ENCODE measurements at regions not wholly inside any gene's neighbourhood (a gene's known extent, or its start where the extent isn't known, plus 50 kb on each side); places are given as distances from the start of the nearest gene placed in this dataset.

- peaks cover 18% of the 10 kb centered on the region for H3K27me3 Mint-ChIP-seq
- H3K36me3 Mint-ChIP-seq = no peaks in the 10 kb centered on the region
- H3K4me3 Mint-ChIP-seq = no peak overlapping the region
- DNase-seq = no peak
- CTCF ChIA-PET = interaction anchor here (1.6 kb wide), 1 partner anchor 523 kb away, joined by 3 read pairs; no protein-coding TSS in a partner anchor
- no peaks in the 10 kb centered on the region for H3K4me1 Mint-ChIP-seq
- H3K27ac Mint-ChIP-seq = no peak overlapping the region
- no peaks in the 10 kb centered on the region for H3K9me3 Mint-ChIP-seq
Measured at GRCh38 chr12:94092516-94093241, 55.7 kb upstream of the PLXNC1 start.

GRCh38 chr12:94094700-94095099 lies 53.7 kb upstream of the PLXNC1 start:
- Mint-ChIP-seq H3K4me1 (peaks cover 11% of the 10 kb centered on the region), H3K4me3 (no peak overlapping the region), H3K27me3 (peaks cover 18% of the 10 kb centered on the region), H3K9me3 (no peaks in the 10 kb centered on the region), H3K36me3 (no peaks in the 10 kb centered on the region), H3K27ac (no peak overlapping the region)
- no peak for DNase-seq
- CTCF ChIA-PET = interaction anchor here (0.5 to 1.3 kb wide), 3 partner anchors 8 to 592 kb away, joined by 3 to 4 read pairs (median 3); no protein-coding TSS in a partner anchor

GRCh38 chr12:94095618-94096017 lies 52.8 kb upstream of the PLXNC1 start:
- Mint-ChIP-seq H3K36me3 (no peaks in the 10 kb centered on the region), H3K4me1 (peaks cover 20% of the 10 kb centered on the region), H3K9me3 (no peaks in the 10 kb centered on the region), H3K27me3 (peaks cover 16% of the 10 kb centered on the region), H3K4me3 (no peak overlapping the region), H3K27ac (no peak overlapping the region)
- no peak for DNase-seq
- CTCF ChIA-PET = interaction anchor here (2.3 kb wide), 1 partner anchor 329 kb away, joined by 7 read pairs; no protein-coding TSS in a partner anchor

GRCh38 chr12:94098466-94098865 lies 49.9 kb upstream of the PLXNC1 start:
- Mint-ChIP-seq H3K27me3 (peaks cover 7% of the 10 kb centered on the region), H3K27ac (no peak overlapping the region), H3K4me3 (no peak overlapping the region), H3K4me1 (peaks cover 44% of the 10 kb centered on the region), H3K36me3 (no peaks in the 10 kb centered on the region), H3K9me3 (no peaks in the 10 kb centered on the region)
- CTCF ChIA-PET = interaction anchor here (6.2 to 6.5 kb wide), 3 partner anchors 21 to 593 kb away, joined by 84 to 158 read pairs (median 114); partner anchors contain the start of gene SOCS2
- DNase-seq = no peak
